ENCODE measurements at regions not wholly inside any gene's neighbourhood (a gene's known extent, or its start where the extent isn't known, plus 50 kb on each side); places are given as distances from the start of the nearest gene placed in this dataset.

DNA sequence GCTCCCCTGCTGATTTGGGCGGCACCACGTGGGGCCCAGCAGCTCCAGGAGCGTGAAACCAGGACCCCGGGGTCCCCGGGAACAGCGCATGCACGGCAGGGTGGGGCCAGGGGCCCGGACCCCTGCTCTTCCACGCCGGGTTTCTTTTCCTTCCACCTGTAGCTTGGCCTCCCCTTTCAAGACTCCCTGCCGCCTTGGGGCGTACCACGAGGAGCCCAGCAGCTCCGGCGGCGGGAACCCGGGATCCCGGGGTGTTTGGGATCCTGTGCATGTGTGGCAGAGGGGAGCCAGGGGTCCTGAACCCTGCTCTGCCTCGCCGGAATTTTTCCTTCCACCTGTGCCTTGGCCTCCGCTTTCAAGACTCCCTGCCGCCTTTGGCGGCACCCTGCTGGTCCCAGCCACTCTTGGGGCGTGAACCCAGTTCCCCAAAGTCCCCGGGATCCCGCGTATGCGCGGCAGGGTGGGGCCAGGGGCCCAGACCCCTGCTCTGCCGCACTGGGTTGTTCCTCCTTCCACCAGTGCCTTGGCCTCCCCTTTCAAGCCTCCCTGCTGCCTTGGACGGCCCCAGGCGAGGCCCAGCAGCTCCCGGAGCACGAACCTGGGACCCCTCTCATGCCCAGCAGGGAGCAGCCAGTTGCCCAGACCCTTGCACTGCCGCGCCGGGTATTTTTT is 322.7 kb downstream of the ALG10 start:
- Histone ChIP-seq H3K36me3 (ENCODE audit: control insufficient read depth in 4 of 4, insufficient read depth in 3 of 4, low read depth in 1 of 4, low read length in 3 of 4) (no peaks in the 10 kb centered on the region), H3K27ac (ENCODE audit: low read depth in 1 of 2, low read length in 2 of 2) (no peak overlapping the region), H3K9me3 (ENCODE audit: control insufficient read depth in 4 of 4, low read length in 3 of 4) (peaks cover 0 to 4% (median 2%) of the 10 kb centered on the region in 4 donors), H3K9ac (ENCODE audit: low read depth in 1 of 2, low read length in 2 of 2) (no peak overlapping the region), H3K27me3 (ENCODE audit: control insufficient read depth in 4 of 4, insufficient read depth in 4 of 4, low read length in 3 of 4) (peaks cover 0 to 14% (median 0%) of the 10 kb centered on the region in 4 donors), H3K4me3 (ENCODE audit: low read depth in 1 of 3, low read length in 3 of 3) (no peak overlapping the region), H3K4me1 (ENCODE audit: control insufficient read depth in 4 of 4, insufficient read depth in 4 of 4, low read length in 3 of 4) (peaks cover 0 to 2% (median 0%) of the 10 kb centered on the region in 4 donors)
- TF ChIP-seq, protein P1, sequence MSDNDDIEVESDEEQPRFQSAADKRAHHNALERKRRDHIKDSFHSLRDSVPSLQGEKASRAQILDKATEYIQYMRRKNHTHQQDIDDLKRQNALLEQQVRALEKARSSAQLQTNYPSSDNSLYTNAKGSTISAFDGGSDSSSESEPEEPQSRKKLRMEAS (IDR thresholded peaks at IDR 0.05): no peak
- TF ChIP-seq RAD21 (IDR thresholded peaks at IDR 0.05) (no peak), YY1 (IDR thresholded peaks at IDR 0.05) (no peak), SP1 (IDR thresholded peaks at IDR 0.05) (no peak), EGR1 (IDR thresholded peaks at IDR 0.05; ENCODE audit: low read depth in 2 of 2) (no peak), FOXA1 (IDR thresholded peaks at IDR 0.05) (no peak)
- TF ChIP-seq, protein P2, sequence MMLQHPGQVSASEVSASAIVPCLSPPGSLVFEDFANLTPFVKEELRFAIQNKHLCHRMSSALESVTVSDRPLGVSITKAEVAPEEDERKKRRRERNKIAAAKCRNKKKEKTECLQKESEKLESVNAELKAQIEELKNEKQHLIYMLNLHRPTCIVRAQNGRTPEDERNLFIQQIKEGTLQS (IDR thresholded peaks at IDR 0.05): no peak
- TF ChIP-seq, protein P3, sequence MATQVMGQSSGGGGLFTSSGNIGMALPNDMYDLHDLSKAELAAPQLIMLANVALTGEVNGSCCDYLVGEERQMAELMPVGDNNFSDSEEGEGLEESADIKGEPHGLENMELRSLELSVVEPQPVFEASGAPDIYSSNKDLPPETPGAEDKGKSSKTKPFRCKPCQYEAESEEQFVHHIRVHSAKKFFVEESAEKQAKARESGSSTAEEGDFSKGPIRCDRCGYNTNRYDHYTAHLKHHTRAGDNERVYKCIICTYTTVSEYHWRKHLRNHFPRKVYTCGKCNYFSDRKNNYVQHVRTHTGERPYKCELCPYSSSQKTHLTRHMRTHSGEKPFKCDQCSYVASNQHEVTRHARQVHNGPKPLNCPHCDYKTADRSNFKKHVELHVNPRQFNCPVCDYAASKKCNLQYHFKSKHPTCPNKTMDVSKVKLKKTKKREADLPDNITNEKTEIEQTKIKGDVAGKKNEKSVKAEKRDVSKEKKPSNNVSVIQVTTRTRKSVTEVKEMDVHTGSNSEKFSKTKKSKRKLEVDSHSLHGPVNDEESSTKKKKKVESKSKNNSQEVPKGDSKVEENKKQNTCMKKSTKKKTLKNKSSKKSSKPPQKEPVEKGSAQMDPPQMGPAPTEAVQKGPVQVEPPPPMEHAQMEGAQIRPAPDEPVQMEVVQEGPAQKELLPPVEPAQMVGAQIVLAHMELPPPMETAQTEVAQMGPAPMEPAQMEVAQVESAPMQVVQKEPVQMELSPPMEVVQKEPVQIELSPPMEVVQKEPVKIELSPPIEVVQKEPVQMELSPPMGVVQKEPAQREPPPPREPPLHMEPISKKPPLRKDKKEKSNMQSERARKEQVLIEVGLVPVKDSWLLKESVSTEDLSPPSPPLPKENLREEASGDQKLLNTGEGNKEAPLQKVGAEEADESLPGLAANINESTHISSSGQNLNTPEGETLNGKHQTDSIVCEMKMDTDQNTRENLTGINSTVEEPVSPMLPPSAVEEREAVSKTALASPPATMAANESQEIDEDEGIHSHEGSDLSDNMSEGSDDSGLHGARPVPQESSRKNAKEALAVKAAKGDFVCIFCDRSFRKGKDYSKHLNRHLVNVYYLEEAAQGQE (IDR thresholded peaks at IDR 0.05): no peak
- no peak for DNase-seq (ENCODE audit: low spot score)
- 51% methylated on average over 37 of the region's 37 CpGs for WGBS

DNA sequence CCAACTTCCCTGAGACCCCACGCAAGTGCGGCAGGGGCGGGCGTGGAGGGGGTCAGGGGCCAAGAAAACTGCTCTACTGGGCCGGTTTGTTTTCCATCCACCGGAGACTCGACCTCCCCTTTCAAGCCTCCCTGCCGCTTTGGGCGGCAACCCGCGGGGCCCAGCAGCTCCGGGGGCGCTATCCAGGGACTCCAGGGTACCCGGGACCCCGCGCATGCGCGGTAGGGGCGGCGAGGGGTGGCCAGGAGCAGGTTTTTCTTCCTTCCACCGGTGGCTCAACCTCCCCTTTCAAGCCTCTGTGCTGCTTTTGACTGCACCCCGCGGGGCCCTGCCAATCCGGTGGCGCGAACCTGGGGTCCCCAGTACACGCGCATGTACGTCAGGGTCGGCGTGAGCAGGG is 323.5 kb downstream of the ALG10 start:
- Histone ChIP-seq H3K9ac (ENCODE audit: low read depth in 1 of 2, low read length in 2 of 2) (no peak overlapping the region), H3K4me1 (ENCODE audit: control insufficient read depth in 4 of 4, insufficient read depth in 4 of 4, low read length in 3 of 4) (peaks cover 0 to 2% (median 0%) of the 10 kb centered on the region in 4 donors), H3K36me3 (ENCODE audit: control insufficient read depth in 4 of 4, insufficient read depth in 3 of 4, low read depth in 1 of 4, low read length in 3 of 4) (no peaks in the 10 kb centered on the region), H3K4me3 (ENCODE audit: low read depth in 1 of 3, low read length in 3 of 3) (no peak overlapping the region), H3K27ac (ENCODE audit: low read depth in 1 of 2, low read length in 2 of 2) (no peak overlapping the region), H3K9me3 (ENCODE audit: control insufficient read depth in 4 of 4, low read length in 3 of 4) (peaks cover 0 to 4% (median 2%) of the 10 kb centered on the region in 4 donors), H3K27me3 (ENCODE audit: control insufficient read depth in 4 of 4, insufficient read depth in 4 of 4, low read length in 3 of 4) (peaks cover 0 to 14% (median 0%) of the 10 kb centered on the region in 4 donors)
- TF ChIP-seq GABPA (IDR thresholded peaks at IDR 0.05 in 1 of 2, conservative IDR thresholded peaks at IDR 0.05 in 1 of 2): no peak
- TF ChIP-seq, protein P4, sequence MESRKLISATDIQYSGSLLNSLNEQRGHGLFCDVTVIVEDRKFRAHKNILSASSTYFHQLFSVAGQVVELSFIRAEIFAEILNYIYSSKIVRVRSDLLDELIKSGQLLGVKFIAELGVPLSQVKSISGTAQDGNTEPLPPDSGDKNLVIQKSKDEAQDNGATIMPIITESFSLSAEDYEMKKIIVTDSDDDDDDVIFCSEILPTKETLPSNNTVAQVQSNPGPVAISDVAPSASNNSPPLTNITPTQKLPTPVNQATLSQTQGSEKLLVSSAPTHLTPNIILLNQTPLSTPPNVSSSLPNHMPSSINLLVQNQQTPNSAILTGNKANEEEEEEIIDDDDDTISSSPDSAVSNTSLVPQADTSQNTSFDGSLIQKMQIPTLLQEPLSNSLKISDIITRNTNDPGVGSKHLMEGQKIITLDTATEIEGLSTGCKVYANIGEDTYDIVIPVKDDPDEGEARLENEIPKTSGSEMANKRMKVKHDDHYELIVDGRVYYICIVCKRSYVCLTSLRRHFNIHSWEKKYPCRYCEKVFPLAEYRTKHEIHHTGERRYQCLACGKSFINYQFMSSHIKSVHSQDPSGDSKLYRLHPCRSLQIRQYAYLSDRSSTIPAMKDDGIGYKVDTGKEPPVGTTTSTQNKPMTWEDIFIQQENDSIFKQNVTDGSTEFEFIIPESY (IDR thresholded peaks at IDR 0.05): no peak
- TF ChIP-seq, protein P3 (IDR thresholded peaks at IDR 0.05): no peak
- TF ChIP-seq NR2F2 (IDR thresholded peaks at IDR 0.05): no peak
- TF ChIP-seq, protein P5, sequence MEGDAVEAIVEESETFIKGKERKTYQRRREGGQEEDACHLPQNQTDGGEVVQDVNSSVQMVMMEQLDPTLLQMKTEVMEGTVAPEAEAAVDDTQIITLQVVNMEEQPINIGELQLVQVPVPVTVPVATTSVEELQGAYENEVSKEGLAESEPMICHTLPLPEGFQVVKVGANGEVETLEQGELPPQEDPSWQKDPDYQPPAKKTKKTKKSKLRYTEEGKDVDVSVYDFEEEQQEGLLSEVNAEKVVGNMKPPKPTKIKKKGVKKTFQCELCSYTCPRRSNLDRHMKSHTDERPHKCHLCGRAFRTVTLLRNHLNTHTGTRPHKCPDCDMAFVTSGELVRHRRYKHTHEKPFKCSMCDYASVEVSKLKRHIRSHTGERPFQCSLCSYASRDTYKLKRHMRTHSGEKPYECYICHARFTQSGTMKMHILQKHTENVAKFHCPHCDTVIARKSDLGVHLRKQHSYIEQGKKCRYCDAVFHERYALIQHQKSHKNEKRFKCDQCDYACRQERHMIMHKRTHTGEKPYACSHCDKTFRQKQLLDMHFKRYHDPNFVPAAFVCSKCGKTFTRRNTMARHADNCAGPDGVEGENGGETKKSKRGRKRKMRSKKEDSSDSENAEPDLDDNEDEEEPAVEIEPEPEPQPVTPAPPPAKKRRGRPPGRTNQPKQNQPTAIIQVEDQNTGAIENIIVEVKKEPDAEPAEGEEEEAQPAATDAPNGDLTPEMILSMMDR (IDR thresholded peaks at IDR 0.05; ENCODE audit: low read depth, low read length, missing input control): no peak
- no peak for TF ChIP-seq JUND (IDR thresholded peaks at IDR 0.05)
- TF ChIP-seq HNF4A (conservative IDR thresholded peaks at IDR 0.05): no peak
- no peak for TF ChIP-seq RXRA (IDR thresholded peaks at IDR 0.05)
- TF ChIP-seq, protein P2 (IDR thresholded peaks at IDR 0.05): no peak
- no peak for TF ChIP-seq TAF1 (conservative IDR thresholded peaks at IDR 0.05)
- TF ChIP-seq, protein P1 (IDR thresholded peaks at IDR 0.05): no peak
- no peak for TF ChIP-seq YY1 (IDR thresholded peaks at IDR 0.05)
- TF ChIP-seq SP1 (IDR thresholded peaks at IDR 0.05): no peak
- TF ChIP-seq FOXA1 (IDR thresholded peaks at IDR 0.05): no peak
- WGBS: 24% methylated on average over 31 of the region's 31 CpGs
- DNase-seq (ENCODE audit: low spot score): no peak
